ENCODE measurements at regions not wholly inside any gene's neighbourhood (a gene's known extent, or its start where the extent isn't known, plus 50 kb on each side); places are given as distances from the start of the nearest gene placed in this dataset.
"Not testable (repeated sequence)": the region's sequence is repeated elsewhere in the genome, so short reads cannot be mapped to it uniquely, and the experiment has no call there.

GRCh38 chr12:111276146-111276545 lies 92.7 kb downstream of the PHETA1 start:
- DNase-seq: no peak
- intact Hi-C loops (cut with DNase I): no loop called here

GRCh38 chr12:111275308-111275707 lies 93.6 kb downstream of the PHETA1 start:
- no peak for DNase-seq
- intact Hi-C loops (cut with DNase I): no loop called here

DNA sequence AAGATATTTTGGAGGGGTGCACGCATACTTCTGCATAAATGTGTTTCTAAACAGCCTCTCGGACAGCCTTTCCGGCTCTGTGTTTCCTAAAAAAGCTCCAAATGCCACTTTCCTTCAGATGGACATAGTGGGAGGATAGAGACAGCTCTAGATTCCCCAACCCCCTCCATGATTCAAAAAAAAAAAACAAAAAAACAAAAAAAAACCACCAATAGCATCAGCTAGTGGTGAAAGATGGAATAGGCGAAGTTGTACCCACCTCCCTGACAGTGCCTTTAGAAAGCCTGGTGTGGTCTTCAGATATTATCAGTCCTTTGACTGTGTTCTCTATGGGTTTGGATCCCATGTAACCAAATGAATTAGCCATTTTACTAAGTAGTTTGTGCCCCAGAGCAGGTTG lies 94.1 kb downstream of the PHETA1 start:
- intact Hi-C loops (cut with DNase I): no loop called here
- DNase-seq: no peak

- intact Hi-C loops (cut with DNase I): no loop called here
- DNase-seq: no peak
These were observed 97.0 kb downstream of the PHETA1 start for GRCh38 chr12:111271674-111272418.

DNA sequence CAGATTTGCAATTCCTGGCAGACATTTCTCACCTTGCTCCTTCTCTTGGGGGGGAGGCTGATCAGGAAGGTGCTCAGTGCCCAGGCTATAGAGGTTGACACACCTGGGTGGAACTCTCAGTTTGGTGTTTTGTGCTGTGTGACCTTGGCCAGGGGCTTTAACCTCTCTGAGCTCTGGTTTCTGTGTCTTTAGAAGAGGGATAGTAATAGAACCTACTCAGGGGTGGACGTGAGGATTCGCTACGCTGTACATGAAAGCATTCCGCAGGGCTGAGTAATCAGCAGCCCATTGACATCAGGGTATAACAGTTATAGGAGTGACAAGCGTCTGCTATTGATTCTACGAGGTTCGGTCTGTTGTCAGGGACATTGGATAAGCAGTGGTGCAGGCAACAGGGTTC lies 98.1 kb downstream of the PHETA1 start:
- no peak for DNase-seq

GRCh38 chr12:111270239-111270638 lies 98.7 kb downstream of the PHETA1 start:
- DNase-seq: no peak
- intact Hi-C loops (cut with DNase I): no loop called here

More for the DNA sequence above, 98.1 kb downstream of the PHETA1 start:
- intact Hi-C loops (cut with DNase I): no loop called here

DNA sequence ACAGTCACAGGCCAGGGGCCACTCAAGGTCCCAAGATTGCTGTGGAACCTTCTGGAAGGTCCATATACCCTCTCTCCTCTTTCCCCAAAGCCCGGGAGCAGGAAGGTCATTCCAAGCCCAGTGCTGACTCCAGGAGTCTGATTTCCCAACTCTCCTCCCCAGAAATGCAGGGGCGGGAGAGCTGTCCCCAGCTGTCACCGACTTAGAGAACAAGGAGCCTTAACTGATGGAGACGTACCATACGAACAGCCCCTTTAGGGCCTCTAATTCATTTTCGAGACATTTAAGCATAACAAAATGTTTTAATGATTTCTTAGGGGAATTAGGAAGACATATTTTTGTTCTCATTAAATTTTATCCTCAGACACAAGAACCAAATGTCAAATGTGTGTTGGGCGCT lies 99.2 kb downstream of the PHETA1 start:
- intact Hi-C loops (cut with DNase I): no loop called here
- DNase-seq: no peak

DNA sequence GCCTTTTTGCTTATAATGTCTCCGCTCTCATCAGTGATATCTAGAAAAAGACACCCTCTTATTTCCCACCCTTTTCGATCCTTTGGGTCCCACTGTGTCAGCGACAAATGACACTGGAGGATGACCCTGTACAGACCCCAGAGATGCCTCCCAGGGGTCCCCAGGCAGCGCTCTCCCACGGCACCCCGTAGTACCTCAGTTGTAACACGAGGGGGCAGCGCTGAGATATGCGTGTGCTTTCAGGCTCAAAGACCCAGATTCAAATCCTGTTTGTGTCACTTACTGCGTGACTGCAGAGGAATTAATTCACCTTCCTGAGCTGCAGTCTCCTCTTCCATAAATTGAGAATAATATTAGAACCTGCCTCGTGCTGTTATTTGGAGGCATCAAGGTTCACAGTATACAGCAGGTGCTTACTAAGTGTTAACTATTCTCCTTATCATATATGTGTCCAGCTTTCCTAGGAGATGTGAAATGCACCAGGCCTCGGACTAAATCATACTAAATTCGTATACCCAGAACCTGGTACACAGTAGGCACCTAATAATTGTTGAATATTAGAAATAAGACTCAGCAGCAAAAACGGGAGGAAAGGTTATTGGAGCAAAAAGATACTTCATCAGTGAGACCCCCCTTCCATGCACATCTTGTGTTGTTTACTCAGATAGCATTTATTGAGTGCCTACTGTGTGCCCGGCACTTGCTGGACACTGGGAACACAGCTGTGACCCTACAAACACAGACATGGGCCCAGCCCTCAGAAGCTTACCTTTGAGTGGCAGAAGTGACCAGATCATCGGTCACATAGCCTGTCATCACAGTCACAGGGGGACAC lies 99.9 kb downstream of the PHETA1 start:
- intact Hi-C loops (cut with DNase I): no loop called here
- no peak for DNase-seq

- no peak for DNase-seq
- intact Hi-C loops (cut with DNase I): no loop called here
These were observed 101.8 kb downstream of the PHETA1 start for GRCh38 chr12:111267144-111267543.

DNA sequence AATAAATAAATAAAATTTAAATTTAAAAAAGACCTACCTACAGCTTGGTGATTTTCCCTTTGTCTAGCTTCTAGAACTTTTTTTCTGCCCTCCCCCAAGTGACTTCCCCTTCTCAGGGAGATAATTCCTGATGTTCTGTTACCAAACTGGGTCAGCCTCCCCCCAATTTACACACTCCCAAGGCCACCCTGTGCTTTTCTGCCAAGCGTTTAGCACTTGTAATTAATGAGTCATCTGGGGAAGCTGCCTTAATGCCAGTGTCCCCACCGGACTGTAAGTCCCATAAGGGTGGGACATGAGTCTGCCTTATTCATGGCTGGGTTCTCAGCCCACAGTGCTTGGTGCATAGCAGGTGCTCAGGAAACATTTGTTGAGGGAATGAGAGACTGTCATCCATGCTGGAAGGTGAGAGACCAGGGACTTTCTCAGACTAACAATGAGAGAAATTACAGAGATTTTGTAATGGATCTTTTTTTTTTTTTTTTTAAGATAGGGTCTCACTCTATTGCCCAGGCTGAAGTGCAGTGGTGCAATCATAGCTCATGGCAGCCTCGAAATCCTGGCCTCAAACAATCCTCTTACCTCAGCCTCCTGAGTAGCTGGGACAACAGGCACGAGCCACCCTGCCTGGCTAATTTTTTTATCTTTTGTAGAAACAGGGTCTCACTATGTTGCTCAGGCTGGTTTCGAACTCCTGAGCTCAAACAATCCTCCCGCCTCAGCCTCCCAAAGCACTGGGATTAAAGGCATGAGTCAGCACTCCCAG lies 106.8 kb downstream of the PHETA1 start:
- intact Hi-C loops (cut with DNase I): no loop called here
- no peak for DNase-seq

DNA sequence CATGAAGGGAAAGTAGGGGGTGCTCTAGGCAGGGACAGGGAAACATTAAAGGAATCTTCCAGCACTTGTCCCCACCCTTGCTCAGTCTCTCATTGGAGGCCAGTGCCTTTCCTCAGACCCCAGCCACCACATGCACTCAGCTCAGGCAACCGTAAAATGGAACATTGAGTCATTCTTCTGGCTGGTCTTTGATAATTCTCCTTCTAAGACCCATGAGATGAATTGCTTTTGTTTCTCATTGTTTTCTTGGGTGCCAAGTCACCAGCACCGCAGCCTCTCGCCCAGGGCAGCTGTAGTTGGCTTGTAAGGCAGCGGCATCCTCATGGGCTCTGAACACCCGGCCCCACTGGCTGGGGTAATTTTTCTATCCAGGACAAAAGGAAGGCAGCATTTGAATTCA lies 108.2 kb downstream of the PHETA1 start:
- intact Hi-C loops (cut with DNase I): no loop called here

GRCh38 chr12:111259231-111259630 lies 109.7 kb downstream of the PHETA1 start:
- DNase-seq: no peak
- intact Hi-C loops (cut with DNase I): no loop called here

More for the DNA sequence above, 108.2 kb downstream of the PHETA1 start:
- no peak for DNase-seq

GRCh38 chr12:111258081-111258480 lies 110.8 kb downstream of the PHETA1 start:
- intact Hi-C loops (cut with DNase I); DNase-seq: not testable (repeated sequence)

DNA sequence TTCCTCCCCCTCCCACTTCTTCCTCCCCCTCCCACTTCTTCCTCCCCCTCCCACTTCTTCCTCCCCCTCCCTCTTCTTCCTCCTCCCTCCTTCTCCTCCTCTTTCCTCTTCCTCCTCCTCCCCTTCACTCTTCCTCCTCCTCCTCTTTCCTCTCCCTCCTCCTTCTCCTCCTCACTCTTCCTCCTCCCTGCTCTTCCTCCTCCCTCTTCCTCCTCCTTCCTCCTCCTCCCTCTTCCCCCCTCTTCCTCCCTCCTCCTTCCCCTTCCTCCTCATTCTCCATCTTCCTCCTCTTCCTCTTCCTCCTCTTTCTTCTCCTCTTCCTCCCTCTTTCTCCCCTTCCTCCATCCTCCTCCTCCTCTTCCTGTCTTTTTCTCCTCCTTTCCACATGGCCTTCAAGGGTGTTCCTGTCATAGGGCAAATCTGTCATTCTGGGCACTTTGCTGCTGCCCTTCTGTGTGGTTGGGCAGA lies 111.4 kb downstream of the PHETA1 start:
- intact Hi-C loops (cut with DNase I): no loop called here
- no peak for DNase-seq

GRCh38 chr12:111256629-111257434 lies 112.1 kb downstream of the PHETA1 start:
- intact Hi-C loops (cut with DNase I): no loop called here
- DNase-seq: no peak

DNA sequence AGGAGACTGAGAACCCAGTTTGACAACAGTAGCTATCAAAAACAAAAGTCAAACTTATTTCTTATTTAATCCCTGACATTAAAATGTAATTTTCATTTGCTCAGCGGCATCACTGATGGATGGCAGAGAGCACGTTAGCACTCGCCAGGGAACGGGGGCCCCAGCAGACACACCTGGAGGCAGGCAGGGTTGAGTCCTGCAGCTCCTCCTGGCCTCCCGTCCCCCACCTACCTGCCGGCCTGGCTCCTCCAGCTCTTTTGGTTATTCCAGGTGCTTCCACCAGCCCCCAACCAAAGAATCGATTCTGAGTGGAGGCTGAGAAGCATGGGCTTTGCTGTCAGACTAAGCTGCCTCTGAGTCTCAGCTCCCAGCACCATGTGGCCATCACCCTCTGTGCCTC lies 113.6 kb downstream of the PHETA1 start:
- DNase-seq: no peak
- intact Hi-C loops (cut with DNase I): no loop called here

- intact Hi-C loops (cut with DNase I): no loop called here
- DNase-seq: no peak
These were observed 114.8 kb downstream of the PHETA1 start for GRCh38 chr12:111254106-111254505.

- intact Hi-C loops (cut with DNase I): no loop called here
- no peak for DNase-seq
These were observed 115.7 kb downstream of the PHETA1 start for GRCh38 chr12:111253213-111253612.

DNA sequence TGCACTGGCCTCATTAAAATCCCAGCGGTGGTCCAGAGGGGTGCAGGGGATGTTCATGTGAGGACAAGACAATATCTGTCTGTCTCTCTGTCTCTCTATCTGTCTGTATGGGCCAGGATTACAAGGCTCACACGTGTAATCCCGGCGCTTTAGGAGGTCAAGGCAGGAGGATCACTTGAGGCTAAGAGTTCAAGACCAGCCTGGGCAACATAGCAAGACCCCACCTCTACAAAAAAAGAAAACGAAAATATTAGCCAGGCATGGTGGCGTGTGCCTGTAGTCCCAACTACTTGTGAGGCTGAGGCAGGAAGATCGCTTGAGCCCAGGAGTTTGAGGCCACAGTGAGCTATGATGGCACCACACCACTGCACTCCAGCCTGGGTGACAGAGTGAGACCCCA lies 117.1 kb downstream of the PHETA1 start:
- DNase-seq: no peak
- intact Hi-C loops (cut with DNase I): no loop called here

All from head of caudate nucleus (tissue), 42 donors.